ENCODE measurements at regions not wholly inside any gene's neighbourhood (a gene's known extent, or its start where the extent isn't known, plus 50 kb on each side); places are given as distances from the start of the nearest gene placed in this dataset.

DNA sequence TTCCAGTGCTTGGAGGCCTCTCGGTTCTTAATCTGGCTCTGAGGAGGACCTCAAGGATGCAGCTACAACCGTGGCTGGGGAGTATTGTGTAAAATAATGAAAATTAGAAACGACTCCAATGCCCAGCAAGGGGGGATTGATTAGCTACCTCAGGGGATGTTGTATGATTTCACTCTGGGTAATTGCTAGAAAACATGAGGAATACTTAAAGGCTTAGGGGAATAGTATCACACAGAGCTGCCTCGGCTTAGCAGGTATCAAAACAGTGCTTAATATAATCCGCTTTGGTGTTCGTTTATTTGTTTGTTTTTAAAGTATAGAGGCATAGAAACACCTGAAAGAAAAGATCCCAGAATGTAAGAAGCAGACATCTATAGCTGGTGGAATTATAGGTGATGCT is 102.5 kb downstream of the INHBB start:
- FAIRE-seq (no peak), ATAC-seq (no peak), DNase-seq (ENCODE audit: extremely low read depth in 1 of 4, low spot score in 3 of 4) (no peak)
- Histone ChIP-seq H3K4me3 (no peak overlapping the region), H3K36me3 (ENCODE audit: control insufficient read depth, insufficient read depth, low read length) (no peaks in the 10 kb centered on the region), H3K9ac (ENCODE audit: insufficient read depth in 1 of 2, low read depth in 2 of 2, low read length in 2 of 2) (no peak overlapping the region), H2AFZ (ENCODE audit: low read depth, low read length) (no peak overlapping the region), H3K27me3 (ENCODE audit: control insufficient read depth in 2 of 2, insufficient read depth in 2 of 2, low read length in 2 of 2) (peaks cover 5 to 66% of the 10 kb centered on the region in 2 experiments; a peak in 4 of 5 replicates), H3K9me3 (replicated peaks; ENCODE audit: control insufficient read depth, insufficient read depth, low read depth, low read length) (no peaks in the 10 kb centered on the region), H3K4me1 (replicated peaks in 1 of 2; ENCODE audit: control insufficient read depth in 2 of 2, insufficient read depth in 2 of 2, low read length in 2 of 2) (peaks cover under 1 to 2% of the 10 kb centered on the region in 2 experiments; a peak in 3 of 5 replicates), H3K79me2 (ENCODE audit: control insufficient read depth, insufficient read depth, low read length) (no peaks in the 10 kb centered on the region), H3K4me2 (ENCODE audit: insufficient read depth, low read length) (no peak overlapping the region), H4K20me1 (replicated peaks; ENCODE audit: control insufficient read depth, insufficient read depth, low read length) (no peaks in the 10 kb centered on the region; the same call in 1 of the 2 replicates), H3K27ac (ENCODE audit: extremely low read depth, low read depth, low read length) (no peak overlapping the region), H3K9me1 (ENCODE audit: control insufficient read depth, insufficient read depth, low read length) (no peaks in the 10 kb centered on the region)
- intact Hi-C loops (cut with micrococcal nuclease) (no loop called here), in situ Hi-C loops (cut with MboI) (no loop called here)
- CTCF ChIA-PET (ENCODE audit: low intra/inter-chr PET ratio), result no interaction called here
- POLR2A ChIA-PET, result interaction anchor here (0.7 to 1.4 kb wide), 2 partner anchors 9 to 85 kb away, joined by 3 read pairs; no protein-coding TSS in a partner anchor
- WGBS (ENCODE audit: insufficient coverage, low coverage, missing lambda C conversion rate), result 1% methylated on average over 6 of the region's 6 CpGs
- no TSS peak for BruUV-seq (replicated peaks)
- no peak for TF ChIP-seq ZBED1 (IDR thresholded peaks at IDR 0.05)
- no peak for TF ChIP-seq ZNF384 (IDR thresholded peaks at IDR 0.05; ENCODE audit: low read depth, low read length)
- TF ChIP-seq AFF1 (IDR thresholded peaks at IDR 0.05; ENCODE audit: low read depth in 1 of 2, partially characterized antibody in 2 of 2), result no peak
- TF ChIP-seq, protein P1, sequence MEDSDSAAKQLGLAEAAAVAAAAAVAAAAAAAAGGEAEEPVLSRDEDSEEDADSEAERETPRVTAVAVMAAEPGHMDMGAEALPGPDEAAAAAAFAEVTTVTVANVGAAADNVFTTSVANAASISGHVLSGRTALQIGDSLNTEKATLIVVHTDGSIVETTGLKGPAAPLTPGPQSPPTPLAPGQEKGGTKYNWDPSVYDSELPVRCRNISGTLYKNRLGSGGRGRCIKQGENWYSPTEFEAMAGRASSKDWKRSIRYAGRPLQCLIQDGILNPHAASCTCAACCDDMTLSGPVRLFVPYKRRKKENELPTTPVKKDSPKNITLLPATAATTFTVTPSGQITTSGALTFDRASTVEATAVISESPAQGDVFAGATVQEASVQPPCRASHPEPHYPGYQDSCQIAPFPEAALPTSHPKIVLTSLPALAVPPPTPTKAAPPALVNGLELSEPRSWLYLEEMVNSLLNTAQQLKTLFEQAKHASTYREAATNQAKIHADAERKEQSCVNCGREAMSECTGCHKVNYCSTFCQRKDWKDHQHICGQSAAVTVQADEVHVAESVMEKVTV (CRISPR knock-in tag; IDR thresholded peaks at IDR 0.05), result no peak
- no peak for TF ChIP-seq SMAD3 (CRISPR knock-in tag; conservative IDR thresholded peaks at IDR 0.05)
- no peak for TF ChIP-seq PHB2 (IDR thresholded peaks at IDR 0.05; ENCODE audit: low read depth)
- TF ChIP-seq EWSR1 (IDR thresholded peaks at IDR 0.05; ENCODE audit: borderline replicate concordance, low read depth, partially characterized antibody), result no peak
- no peak for TF ChIP-seq PCBP1 (IDR thresholded peaks at IDR 0.05; ENCODE audit: low read depth, low read length, poor library complexity, severe bottlenecking)
- TF ChIP-seq E2F4 (CRISPR knock-in tag; IDR thresholded peaks at IDR 0.05; ENCODE audit: low read depth), result no peak
- no peak for TF ChIP-seq FOXA1 (IDR thresholded peaks at IDR 0.05; ENCODE audit: borderline replicate concordance)
- no peak for TF ChIP-seq PTBP1 (IDR thresholded peaks at IDR 0.05; ENCODE audit: low read depth, low read length)
